ENCODE measurements at regions not wholly inside any gene's neighbourhood (a gene's known extent, or its start where the extent isn't known, plus 50 kb on each side); places are given as distances from the start of the nearest gene placed in this dataset.

- TF ChIP-seq POLR2A (IDR thresholded peaks at IDR 0.05; ENCODE audit: low read depth, low read length) (no peak), POLR2AphosphoS5 (IDR thresholded peaks at IDR 0.05; ENCODE audit: low read depth, low read length) (no peak), TAF1 (IDR thresholded peaks at IDR 0.05; ENCODE audit: borderline replicate concordance, low read depth, low read length) (no peak)
- no peak for DNase-seq (ENCODE audit: insufficient read length)
- no peak for FAIRE-seq
Measured at GRCh38 chr5:109529520-109529919, 119.7 kb upstream of the PJA2 start.

- DNase-seq (ENCODE audit: insufficient read length): no peak
- FAIRE-seq: no peak
- TF ChIP-seq POLR2A (IDR thresholded peaks at IDR 0.05; ENCODE audit: low read depth, low read length): no peak
- TF ChIP-seq POLR2AphosphoS5 (IDR thresholded peaks at IDR 0.05; ENCODE audit: low read depth, low read length): no peak
- TF ChIP-seq TAF1 (IDR thresholded peaks at IDR 0.05; ENCODE audit: borderline replicate concordance, low read depth, low read length): no peak
Measured at GRCh38 chr5:109524555-109524954, 114.8 kb upstream of the PJA2 start.

- no peak for TF ChIP-seq POLR2AphosphoS5 (IDR thresholded peaks at IDR 0.05; ENCODE audit: low read depth, low read length)
- no peak for TF ChIP-seq POLR2A (IDR thresholded peaks at IDR 0.05; ENCODE audit: low read depth, low read length)
- no peak for TF ChIP-seq TAF1 (IDR thresholded peaks at IDR 0.05; ENCODE audit: borderline replicate concordance, low read depth, low read length)
- DNase-seq (ENCODE audit: insufficient read length): no peak
- FAIRE-seq: no peak
Measured at GRCh38 chr5:109524026-109524425, 114.3 kb upstream of the PJA2 start.

GRCh38 chr5:109522404-109522803, 112.6 kb upstream of the PJA2 start:
- DNase-seq (ENCODE audit: insufficient read length) (no peak), FAIRE-seq (no peak)
- no peak for TF ChIP-seq POLR2AphosphoS5 (IDR thresholded peaks at IDR 0.05; ENCODE audit: low read depth, low read length)
- no peak for TF ChIP-seq POLR2A (IDR thresholded peaks at IDR 0.05; ENCODE audit: low read depth, low read length)
- no peak for TF ChIP-seq TAF1 (IDR thresholded peaks at IDR 0.05; ENCODE audit: borderline replicate concordance, low read depth, low read length)

- TF ChIP-seq POLR2A (IDR thresholded peaks at IDR 0.05; ENCODE audit: low read depth, low read length): no peak
- no peak for TF ChIP-seq TAF1 (IDR thresholded peaks at IDR 0.05; ENCODE audit: borderline replicate concordance, low read depth, low read length)
- TF ChIP-seq POLR2AphosphoS5 (IDR thresholded peaks at IDR 0.05; ENCODE audit: low read depth, low read length): no peak
- DNase-seq (ENCODE audit: insufficient read length) (no peak), FAIRE-seq (no peak)
Measured at GRCh38 chr5:109519416-109519815, 109.6 kb upstream of the PJA2 start.

- no peak for DNase-seq (ENCODE audit: insufficient read length)
- TF ChIP-seq POLR2AphosphoS5 (IDR thresholded peaks at IDR 0.05; ENCODE audit: low read depth, low read length) (no peak), POLR2A (IDR thresholded peaks at IDR 0.05; ENCODE audit: low read depth, low read length) (no peak), TAF1 (IDR thresholded peaks at IDR 0.05; ENCODE audit: borderline replicate concordance, low read depth, low read length) (no peak)
- FAIRE-seq: no peak
Measured at GRCh38 chr5:109516390-109516789, 106.6 kb upstream of the PJA2 start.

- DNase-seq (ENCODE audit: insufficient read length): no peak
- TF ChIP-seq POLR2AphosphoS5 (IDR thresholded peaks at IDR 0.05; ENCODE audit: low read depth, low read length) (no peak), POLR2A (IDR thresholded peaks at IDR 0.05; ENCODE audit: low read depth, low read length) (no peak), TAF1 (IDR thresholded peaks at IDR 0.05; ENCODE audit: borderline replicate concordance, low read depth, low read length) (no peak)
- FAIRE-seq: no peak
Measured at GRCh38 chr5:109511980-109512734, 102.4 kb upstream of the PJA2 start.

GRCh38 chr5:109506556-109506955, 96.8 kb upstream of the PJA2 start:
- FAIRE-seq (no peak), DNase-seq (ENCODE audit: insufficient read length) (no peak)
- TF ChIP-seq TAF1 (IDR thresholded peaks at IDR 0.05; ENCODE audit: borderline replicate concordance, low read depth, low read length) (no peak), POLR2A (IDR thresholded peaks at IDR 0.05; ENCODE audit: low read depth, low read length) (no peak), POLR2AphosphoS5 (IDR thresholded peaks at IDR 0.05; ENCODE audit: low read depth, low read length) (no peak)

- FAIRE-seq: no peak
- no peak for TF ChIP-seq TAF1 (IDR thresholded peaks at IDR 0.05; ENCODE audit: borderline replicate concordance, low read depth, low read length)
- TF ChIP-seq POLR2AphosphoS5 (IDR thresholded peaks at IDR 0.05; ENCODE audit: low read depth, low read length): no peak
- no peak for TF ChIP-seq POLR2A (IDR thresholded peaks at IDR 0.05; ENCODE audit: low read depth, low read length)
- no peak for DNase-seq (ENCODE audit: insufficient read length)
Measured at GRCh38 chr5:109496112-109496511, 86.3 kb upstream of the PJA2 start.

- TF ChIP-seq POLR2A (IDR thresholded peaks at IDR 0.05; ENCODE audit: low read depth, low read length): no peak
- TF ChIP-seq TAF1 (IDR thresholded peaks at IDR 0.05; ENCODE audit: borderline replicate concordance, low read depth, low read length): no peak
- TF ChIP-seq POLR2AphosphoS5 (IDR thresholded peaks at IDR 0.05; ENCODE audit: low read depth, low read length): no peak
- no peak for DNase-seq (ENCODE audit: insufficient read length)
- FAIRE-seq: no peak
Measured at GRCh38 chr5:109487753-109488420, 78.1 kb upstream of the PJA2 start.

GRCh38 chr5:109486200-109486804, 76.5 kb upstream of the PJA2 start:
- DNase-seq (ENCODE audit: insufficient read length) (no peak), FAIRE-seq (no peak)
- no peak for TF ChIP-seq POLR2A (IDR thresholded peaks at IDR 0.05; ENCODE audit: low read depth, low read length)
- TF ChIP-seq POLR2AphosphoS5 (IDR thresholded peaks at IDR 0.05; ENCODE audit: low read depth, low read length): no peak
- TF ChIP-seq TAF1 (IDR thresholded peaks at IDR 0.05; ENCODE audit: borderline replicate concordance, low read depth, low read length): no peak
